Esophagus squamous epithelium (tissue), 5 donors: ENCODE measurements at regions not wholly inside any gene's neighbourhood (a gene's known extent, or its start where the extent isn't known, plus 50 kb on each side); places are given as distances from the start of the nearest gene placed in this dataset.
"Not testable (repeated sequence)": the region's sequence is repeated elsewhere in the genome, so short reads cannot be mapped to it uniquely, and the experiment has no call there.

Experiments
- DNase-seq: peaks from one replicate; lab custom pipeline; 2025; lab: John Stamatoyannopoulos, UW
- H3K27ac ChIP-seq, 4 donors: fragments of 200-600 bp; sonication (generic); one replicate each; pipeline ENCODE4 v1.5.1; 2016 to 2019; ENCODE audit warnings: mild to moderate bottlenecking in 1 of 4
- H3K27me3 ChIP-seq, 4 donors: fragments of 200-600 bp; sonication (generic); 1 replicate in 3 of 4; 2 replicates in 1 of 4; pipeline versions ENCODE4 v1.5.1 to v1.6.0; 2017 to 2021; ENCODE audit warnings: antibody characterized with exemption in 1 of 4
- H3K36me3 ChIP-seq, 3 donors: fragments of 200-600 bp; sonication (generic); one replicate each; pipeline ENCODE4 v1.5.1; 2016 to 2019
- H3K4me1 ChIP-seq, 3 donors: fragments of 200-600 bp; sonication (generic); one replicate each; pipeline ENCODE4 v1.5.1; 2017 to 2019
- H3K4me3 ChIP-seq, 4 donors: fragments of 200-600 bp; sonication (generic); 1 replicate in 3 of 4; 2 replicates in 1 of 4; pipeline ENCODE4 v1.5.1; 2016 to 2019; ENCODE audit warnings: mild to moderate bottlenecking in 2 of 4, moderate library complexity in 1 of 4
- H3K9me3 ChIP-seq, 3 donors: fragments of 200-600 bp; sonication (generic); one replicate each; pipeline ENCODE4 v1.5.1; 2016 to 2019
- POLR2A ChIP-seq, 4 donors: fragments of 450-650 bp; IDR thresholded peaks; one replicate each; pipeline ENCODE4 v1.6.1; 2017; ENCODE audit warnings: antibody characterized with exemption in 4 of 4, mild to moderate bottlenecking in 4 of 4, moderate library complexity in 3 of 4
- WGBS, 2 donors: methylation state at CpG; one replicate each; pipeline ENCODE4 v1.1.5; 2018; 5-methylcytosine and 5-hydroxymethylcytosine counted together
- intact Hi-C: fragments of 100-400 bp; cut with DNase I; formaldehyde crosslinking; loops from one replicate; pipeline ENCODE4 v1.15.0; 2022
- TF ChIP-seq, protein P1 (sequence below), 6 experiments: fragments of 450-650 bp in 4 of 6; fragments of 200-600 bp in 2 of 6; sonication (generic) in 2 of 6; IDR thresholded peaks; one replicate each; pipeline ENCODE4 v1.5.1; 2016 to 2019; ENCODE audit warnings: antibody characterized with exemption in 6 of 6, mild to moderate bottlenecking in 4 of 6, moderate library complexity in 4 of 6
- donor health status: DM: yes; HTN: yes; CAD: no.

- no peak overlapping the region for H3K27ac ChIP-seq
- intact Hi-C loops = no loop called here
- H3K4me3 ChIP-seq = no peak overlapping the region
- TF ChIP-seq POLR2A (IDR thresholded peaks at IDR 0.05) = no peak
- TF ChIP-seq, protein P1, sequence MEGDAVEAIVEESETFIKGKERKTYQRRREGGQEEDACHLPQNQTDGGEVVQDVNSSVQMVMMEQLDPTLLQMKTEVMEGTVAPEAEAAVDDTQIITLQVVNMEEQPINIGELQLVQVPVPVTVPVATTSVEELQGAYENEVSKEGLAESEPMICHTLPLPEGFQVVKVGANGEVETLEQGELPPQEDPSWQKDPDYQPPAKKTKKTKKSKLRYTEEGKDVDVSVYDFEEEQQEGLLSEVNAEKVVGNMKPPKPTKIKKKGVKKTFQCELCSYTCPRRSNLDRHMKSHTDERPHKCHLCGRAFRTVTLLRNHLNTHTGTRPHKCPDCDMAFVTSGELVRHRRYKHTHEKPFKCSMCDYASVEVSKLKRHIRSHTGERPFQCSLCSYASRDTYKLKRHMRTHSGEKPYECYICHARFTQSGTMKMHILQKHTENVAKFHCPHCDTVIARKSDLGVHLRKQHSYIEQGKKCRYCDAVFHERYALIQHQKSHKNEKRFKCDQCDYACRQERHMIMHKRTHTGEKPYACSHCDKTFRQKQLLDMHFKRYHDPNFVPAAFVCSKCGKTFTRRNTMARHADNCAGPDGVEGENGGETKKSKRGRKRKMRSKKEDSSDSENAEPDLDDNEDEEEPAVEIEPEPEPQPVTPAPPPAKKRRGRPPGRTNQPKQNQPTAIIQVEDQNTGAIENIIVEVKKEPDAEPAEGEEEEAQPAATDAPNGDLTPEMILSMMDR (IDR thresholded peaks at IDR 0.05) = no peak
- no peaks in the 10 kb centered on the region for H3K36me3 ChIP-seq
- DNase-seq = no peak
- no peaks in the 10 kb centered on the region for H3K27me3 ChIP-seq
- no peaks in the 10 kb centered on the region for H3K4me1 ChIP-seq
- H3K9me3 ChIP-seq = no peaks in the 10 kb centered on the region
Measured at GRCh38 chr13:54263868-54264267, 1235.3 kb downstream of the OLFM4 start.

DNA sequence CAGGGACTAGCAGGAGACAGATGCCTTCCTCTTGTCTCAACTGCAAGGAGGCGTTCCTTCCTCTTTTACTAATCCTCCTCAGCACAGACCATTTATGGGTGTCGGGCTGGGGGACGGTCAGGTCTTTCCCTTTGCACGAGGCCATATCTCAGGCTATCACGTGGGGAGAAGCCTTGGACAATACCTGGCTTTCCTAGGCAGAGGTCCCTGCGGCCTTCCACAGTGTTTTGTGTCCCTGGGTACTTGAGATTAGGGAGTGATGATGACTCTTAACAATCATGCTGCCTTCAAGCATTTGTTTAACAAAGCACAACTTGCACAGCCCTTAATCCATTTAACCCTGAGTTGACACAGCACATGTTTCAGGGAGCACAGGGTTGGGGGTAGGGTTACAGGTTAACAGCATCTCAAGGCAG is 1238.6 kb downstream of the OLFM4 start:
- intact Hi-C loops, DNase-seq, H3K27me3 ChIP-seq, H3K36me3 ChIP-seq, H3K4me3 ChIP-seq, H3K9me3 ChIP-seq, H3K27ac ChIP-seq, H3K4me1 ChIP-seq: not testable (repeated sequence)
- WGBS, 2 donors = 50 to 51% methylated on average over 5 to 6 of the region's 6 CpGs

DNA sequence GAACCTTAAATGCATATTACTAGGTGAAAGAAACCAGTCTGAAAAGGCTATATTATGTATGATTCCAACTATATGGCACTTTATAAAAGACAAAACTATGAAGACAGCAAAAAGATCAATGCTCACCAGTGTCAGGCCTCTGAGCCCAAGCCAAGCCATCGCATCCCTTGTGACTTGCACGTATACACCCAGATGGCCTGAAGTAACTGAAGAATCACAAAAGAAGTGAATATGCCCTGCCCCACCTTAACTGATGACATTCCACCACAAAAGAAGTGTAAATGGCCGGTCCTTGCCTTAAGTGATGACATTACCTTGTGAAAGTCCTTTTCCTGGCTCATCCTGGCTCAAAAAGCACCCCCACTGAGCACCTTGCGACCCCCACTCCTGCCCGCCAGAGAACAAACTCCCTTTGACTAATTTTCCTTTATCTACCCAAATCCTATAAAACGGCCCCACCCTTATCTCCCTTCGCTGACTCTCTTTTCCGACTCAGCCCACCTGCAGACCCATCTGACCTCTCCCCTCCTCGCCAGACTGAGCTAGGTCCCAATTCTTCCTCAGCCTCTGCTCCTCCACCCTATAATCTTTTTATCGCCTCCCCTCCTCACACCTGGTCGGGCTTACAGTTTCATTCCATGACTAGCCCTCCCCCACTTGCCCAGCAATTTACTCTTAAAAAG is 1239.5 kb downstream of the OLFM4 start:
- H3K36me3 ChIP-seq, H3K9me3 ChIP-seq, intact Hi-C loops, H3K27me3 ChIP-seq, H3K27ac ChIP-seq, H3K4me3 ChIP-seq, DNase-seq, H3K4me1 ChIP-seq: not testable (repeated sequence)
- 73 to 75% methylated on average over 11 of the region's 11 CpGs for WGBS, 2 donors

DNA sequence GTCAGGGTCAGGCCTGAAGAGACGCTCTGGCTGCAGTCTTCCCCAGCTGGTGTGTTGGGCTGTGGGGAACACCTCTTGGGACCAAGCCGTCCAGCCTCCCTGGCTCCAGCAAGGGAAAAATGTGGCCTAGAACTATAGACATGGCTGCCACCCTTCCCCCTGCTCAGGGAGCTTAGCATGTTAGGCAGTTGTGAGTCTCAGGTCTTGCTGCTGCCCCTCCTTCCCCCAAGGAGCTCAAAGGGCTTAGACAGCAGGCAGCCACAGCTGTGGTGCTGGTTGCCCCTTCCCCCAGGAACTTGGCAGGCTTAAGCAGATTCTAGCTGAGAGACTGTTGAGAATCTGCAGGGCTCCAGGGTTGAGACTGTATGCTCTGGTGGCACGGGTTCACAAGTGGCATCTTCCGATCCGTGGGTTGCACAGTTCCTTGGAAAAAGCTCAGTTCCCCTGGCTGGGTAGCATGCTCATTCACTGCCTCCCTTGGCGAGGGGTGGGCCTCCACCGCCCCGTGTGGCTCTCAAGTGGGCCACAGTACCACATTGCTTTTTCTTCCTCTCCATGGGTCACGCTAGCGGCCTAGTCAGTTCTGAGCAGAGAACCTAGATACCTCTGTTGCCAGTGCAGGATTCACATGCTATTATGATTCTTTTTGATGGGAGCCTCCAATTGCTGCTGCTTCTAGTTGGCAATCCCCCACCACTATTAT is 1258.6 kb downstream of the OLFM4 start:
- DNase-seq = no peak
- H3K9me3 ChIP-seq = peaks cover 0 to 11% (median 0%) of the 10 kb centered on the region in 3 donors
- no peaks in the 10 kb centered on the region for H3K27me3 ChIP-seq
- no peak overlapping the region for H3K27ac ChIP-seq
- WGBS, 2 donors = 79 to 91% methylated on average over 5 to 6 of the region's 10 CpGs
- no peaks in the 10 kb centered on the region for H3K4me1 ChIP-seq
- no peaks in the 10 kb centered on the region for H3K36me3 ChIP-seq
- intact Hi-C loops = no loop called here
- H3K4me3 ChIP-seq = no peak overlapping the region
- no peak for TF ChIP-seq POLR2A (IDR thresholded peaks at IDR 0.05)
- TF ChIP-seq, protein P1 (IDR thresholded peaks at IDR 0.05) = no peak

- WGBS, 2 donors = 62 to 74% methylated on average over 2 of the region's 2 CpGs
- intact Hi-C loops = no loop called here
- no peaks in the 10 kb centered on the region for H3K4me1 ChIP-seq
- TF ChIP-seq, protein P1 (IDR thresholded peaks at IDR 0.05) = no peak
- no peak for TF ChIP-seq POLR2A (IDR thresholded peaks at IDR 0.05)
- DNase-seq = no peak
- no peaks in the 10 kb centered on the region for H3K36me3 ChIP-seq
- no peak overlapping the region for H3K4me3 ChIP-seq
- no peaks in the 10 kb centered on the region for H3K27me3 ChIP-seq
- H3K27ac ChIP-seq = no peak overlapping the region
- H3K9me3 ChIP-seq = no peaks in the 10 kb centered on the region
Measured at GRCh38 chr13:54301085-54301484, 1272.5 kb downstream of the OLFM4 start.

- Histone ChIP-seq H3K4me1 (no peaks in the 10 kb centered on the region), H3K27me3 (no peaks in the 10 kb centered on the region), H3K9me3 (no peaks in the 10 kb centered on the region), H3K4me3 (no peak overlapping the region), H3K27ac (no peak overlapping the region), H3K36me3 (no peaks in the 10 kb centered on the region)
- WGBS, 2 donors = 100% methylated on average over 1 of the region's 1 CpG
- TF ChIP-seq POLR2A (IDR thresholded peaks at IDR 0.05) = no peak
- intact Hi-C loops = no loop called here
- no peak for DNase-seq
Measured at GRCh38 chr13:54305377-54305776, 1276.8 kb downstream of the OLFM4 start.
